SU-DHL-6 (cell line): ENCODE measurements at regions not wholly inside any gene's neighbourhood (a gene's known extent, or its start where the extent isn't known, plus 50 kb on each side); places are given as distances from the start of the nearest gene placed in this dataset.

Source experiments
- H2AFZ ChIP-seq: fragments of 200-600 bp; sonication (generic); 2 replicates; pipeline ENCODE4 v1.6.1; 2014; ENCODE audit warnings: low read depth, mild to moderate bottlenecking, moderate library complexity, mixed read lengths, antibody characterized with exemption, low read length; ENCODE audit not compliant: severe bottlenecking
- H3F3A ChIP-seq: fragments of 200-600 bp; shearing (Covaris generic); 2 replicates; pipeline ENCODE4 v1.6.0; 2016; ENCODE audit warnings: antibody characterized with exemption, mild to moderate bottlenecking; ENCODE audit not compliant: insufficient read depth
- H3K27ac ChIP-seq: fragments of 200-600 bp; sonication (generic); 2 replicates; pipeline ENCODE4 v1.5.1; 2016; ENCODE audit warnings: low read depth, mild to moderate bottlenecking, low read length, moderate library complexity, mixed read lengths
- H3K27me3 ChIP-seq: fragments of 200-600 bp; sonication (generic), shearing (Covaris generic); 2 replicates; pipeline ENCODE4 v1.6.0; 2014; ENCODE audit warnings: mild to moderate bottlenecking, low read length
- H3K36me3 ChIP-seq: fragments of 200-600 bp; sonication (generic); 2 replicates; pipeline ENCODE4 v1.6.1; 2014; ENCODE audit warnings: mild to moderate bottlenecking, low read length, mixed read lengths
- H3K4me2 ChIP-seq: fragments of 300-600, 200-600 bp; shearing (Covaris generic), sonication (generic); 2 replicates; pipeline ENCODE4 v1.6.0; 2014; ENCODE audit warnings: low read length, low read depth, mild to moderate bottlenecking; ENCODE audit not compliant: poor library complexity, severe bottlenecking
- H3K4me3 ChIP-seq: fragments of 200-600 bp; sonication (generic); 2 replicates; pipeline ENCODE4 v1.5.1; 2014; ENCODE audit warnings: antibody characterized with exemption, low read length, mild to moderate bottlenecking, mixed read lengths; ENCODE audit not compliant: insufficient read depth, poor library complexity, severe bottlenecking
- H3K79me2 ChIP-seq: fragments of 200-600 bp; sonication (generic); 2 replicates; pipeline ENCODE4 v1.6.1; 2014; ENCODE audit warnings: mild to moderate bottlenecking, low read length, moderate library complexity; ENCODE audit not compliant: insufficient read depth
- H3K9ac ChIP-seq: fragments of 200-600 bp; sonication (generic); 2 replicates; pipeline ENCODE4 v1.7.0; 2014; ENCODE audit warnings: mild to moderate bottlenecking, low read length
- H3K9me2 ChIP-seq: fragments of 200-600 bp; sonication (generic); replicated peaks from 2 replicates; pipeline ENCODE4 v1.6.1; 2014; ENCODE audit warnings: low read length; ENCODE audit not compliant: insufficient read depth
- H3K9me3 ChIP-seq: fragments of 200-600 bp; sonication (generic); 2 replicates; pipeline ENCODE4 v1.6.1; 2014; ENCODE audit warnings: low read length, mixed read lengths; ENCODE audit not compliant: insufficient read depth
- H4K20me1 ChIP-seq: fragments of 200-600 bp; sonication (generic); 2 replicates; pipeline ENCODE4 v1.6.1; 2014; ENCODE audit warnings: low read depth, mild to moderate bottlenecking, antibody characterized with exemption, low read length, moderate library complexity, mixed read lengths
- CTCF ChIP-seq: fragments of 200-600 bp; sonication (generic); IDR thresholded peaks from one replicate; pipeline ENCODE4 v1.5.1; 2017; ENCODE audit warnings: antibody characterized with exemption, mild to moderate bottlenecking, low read length, moderate library complexity; ENCODE audit not compliant: insufficient read depth, poor library complexity, severe bottlenecking
- EZH2phosphoT487 ChIP-seq: fragments of 200-600 bp; sonication (generic), shearing (Covaris generic); conservative IDR thresholded peaks from 2 replicates; pipeline ENCODE4 v1.6.1; 2018; ENCODE audit warnings: mild to moderate bottlenecking, antibody characterized with exemption, low read length, moderate library complexity, mixed read lengths

GRCh38 chr10:111370101-111370500 lies 293.3 kb downstream of the ADRA2A start:
- no peak overlapping the region for H3K4me3 ChIP-seq
- no peak overlapping the region for H3K9ac ChIP-seq
- no peaks in the 10 kb centered on the region for H3K36me3 ChIP-seq
- H3K9me2 ChIP-seq = no peaks in the 10 kb centered on the region
- no peaks in the 10 kb centered on the region for H3K27me3 ChIP-seq
- no peak overlapping the region for H3K27ac ChIP-seq
- no peaks in the 10 kb centered on the region for H3F3A ChIP-seq
- H3K4me2 ChIP-seq = no peak overlapping the region
- no peaks in the 10 kb centered on the region for H3K79me2 ChIP-seq
- no peaks in the 10 kb centered on the region for H4K20me1 ChIP-seq
- no peaks in the 10 kb centered on the region for H3K9me3 ChIP-seq
- TF ChIP-seq CTCF = no peak
- TF ChIP-seq EZH2phosphoT487 = no peak
- no peak overlapping the region for H2AFZ ChIP-seq

GRCh38 chr10:111373696-111374095 lies 296.9 kb downstream of the ADRA2A start:
- Histone ChIP-seq H3K4me3 (no peak overlapping the region), H3F3A (no peaks in the 10 kb centered on the region), H3K9ac (no peak overlapping the region), H4K20me1 (no peaks in the 10 kb centered on the region), H3K36me3 (no peaks in the 10 kb centered on the region), H3K4me2 (no peak overlapping the region), H3K9me2 (no peaks in the 10 kb centered on the region), H2AFZ (no peak overlapping the region), H3K79me2 (no peaks in the 10 kb centered on the region), H3K27me3 (no peaks in the 10 kb centered on the region), H3K9me3 (no peaks in the 10 kb centered on the region), H3K27ac (no peak overlapping the region)
- TF ChIP-seq CTCF (no peak), EZH2phosphoT487 (no peak)

GRCh38 chr10:111379534-111380187 lies 302.8 kb downstream of the ADRA2A start:
- Histone ChIP-seq H3K4me3 (no peak overlapping the region), H3K9me3 (no peaks in the 10 kb centered on the region), H2AFZ (no peak overlapping the region), H3K27me3 (no peaks in the 10 kb centered on the region), H3K27ac (no peak overlapping the region), H3F3A (no peaks in the 10 kb centered on the region), H3K4me2 (no peak overlapping the region), H3K36me3 (no peaks in the 10 kb centered on the region), H3K79me2 (no peaks in the 10 kb centered on the region), H4K20me1 (no peaks in the 10 kb centered on the region), H3K9me2 (no peaks in the 10 kb centered on the region), H3K9ac (no peak overlapping the region)
- TF ChIP-seq CTCF (no peak), EZH2phosphoT487 (no peak)
